Mesodermal cell (in vitro differentiated cells): ENCODE measurements at regions not wholly inside any gene's neighbourhood (a gene's known extent, or its start where the extent isn't known, plus 50 kb on each side); places are given as distances from the start of the nearest gene placed in this dataset.

Source experiments
- H3K27ac ChIP-seq: 2 replicates; pipeline ENCODE4 v1.7.0; 2013; ENCODE audit warnings: mild to moderate bottlenecking, low read depth, low read length, moderate library complexity; ENCODE audit not compliant: severe bottlenecking
- H3K36me3 ChIP-seq: 2 replicates; pipeline ENCODE4 v1.7.1; 2013; ENCODE audit warnings: mild to moderate bottlenecking, low read length, moderate library complexity; ENCODE audit not compliant: control insufficient read depth, insufficient read depth
- H3K4me1 ChIP-seq: one replicate; pipeline ENCODE4 v1.7.1; 2013; ENCODE audit warnings: mild to moderate bottlenecking, low read length; ENCODE audit not compliant: insufficient read depth, control insufficient read depth, poor library complexity, severe bottlenecking
- H3K4me3 ChIP-seq: 2 replicates; pipeline ENCODE4 v1.7.0; 2013; ENCODE audit warnings: low read length, control low read depth, mild to moderate bottlenecking; ENCODE audit not compliant: insufficient read depth, poor library complexity, severe bottlenecking; ENCODE audit errors: extremely low read depth
- H3K9me3 ChIP-seq: 2 replicates; pipeline ENCODE4 v1.7.1; 2013; ENCODE audit warnings: mild to moderate bottlenecking, low read length, moderate library complexity; ENCODE audit not compliant: control insufficient read depth
- WGBS, 2 experiments: methylation state at CpG; one replicate each; pipeline ENCODE4 v1.1.5; 2013; ENCODE audit warnings: missing lambda C conversion rate in 2 of 2; ENCODE audit not compliant: insufficient coverage in 2 of 2; 5-methylcytosine and 5-hydroxymethylcytosine counted together

- H3K4me1 ChIP-seq = no peaks in the 10 kb centered on the region
- no peaks in the 10 kb centered on the region for H3K36me3 ChIP-seq
- H3K27ac ChIP-seq = no peak overlapping the region
- H3K4me3 ChIP-seq = no peak overlapping the region
- H3K9me3 ChIP-seq = no peaks in the 10 kb centered on the region
- whole genome bisulfite sequencing, 2 experiments = 100% methylated on average over 2 of the region's 2 CpGs; no CpG with 5 or more reads in 1 of the 2 experiments
Measured at GRCh38 chr13:106143392-106143791, 392.1 kb downstream of the EFNB2 start.

GRCh38 chr13:106140476-106140875 lies 395.0 kb downstream of the EFNB2 start:
- WGBS, 2 experiments = no CpG with 5 or more reads among the region's 1 CpG
- Histone ChIP-seq H3K9me3 (no peaks in the 10 kb centered on the region), H3K4me3 (no peak overlapping the region), H3K4me1 (no peaks in the 10 kb centered on the region), H3K36me3 (no peaks in the 10 kb centered on the region), H3K27ac (no peak overlapping the region)

GRCh38 chr13:106139942-106140341 lies 395.5 kb downstream of the EFNB2 start:
- Histone ChIP-seq H3K4me3 (no peak overlapping the region), H3K4me1 (no peaks in the 10 kb centered on the region), H3K27ac (no peak overlapping the region), H3K36me3 (no peaks in the 10 kb centered on the region), H3K9me3 (no peaks in the 10 kb centered on the region)
- 86 to 100% methylated on average over 1 to 2 of the region's 3 CpGs for WGBS, 2 experiments

- H3K9me3 ChIP-seq = no peaks in the 10 kb centered on the region
- 83 to 100% methylated on average over 1 to 3 of the region's 4 CpGs for WGBS, 2 experiments
- H3K4me3 ChIP-seq = no peak overlapping the region
- no peaks in the 10 kb centered on the region for H3K4me1 ChIP-seq
- no peak overlapping the region for H3K27ac ChIP-seq
- no peaks in the 10 kb centered on the region for H3K36me3 ChIP-seq
Measured at GRCh38 chr13:106139377-106139776, 396.1 kb downstream of the EFNB2 start.

- Histone ChIP-seq H3K4me3 (no peak overlapping the region), H3K9me3 (peaks cover under 1% of the 10 kb centered on the region), H3K27ac (no peak overlapping the region), H3K4me1 (no peaks in the 10 kb centered on the region), H3K36me3 (no peaks in the 10 kb centered on the region)
Measured at GRCh38 chr13:106138620-106139019, 396.8 kb downstream of the EFNB2 start.

GRCh38 chr13:106133025-106133424 lies 402.4 kb downstream of the EFNB2 start:
- Histone ChIP-seq H3K9me3 (peaks cover 4% of the 10 kb centered on the region), H3K36me3 (no peaks in the 10 kb centered on the region), H3K4me3 (no peak overlapping the region), H3K27ac (no peak overlapping the region), H3K4me1 (peaks cover 8% of the 10 kb centered on the region)
- WGBS, 2 experiments = 89% methylated on average over 1 of the region's 2 CpGs

- no CpG with 5 or more reads among the region's 1 CpG for WGBS, 2 experiments
- H3K4me3 ChIP-seq = no peak overlapping the region
- H3K27ac ChIP-seq = no peak overlapping the region
- H3K9me3 ChIP-seq = peaks cover 4% of the 10 kb centered on the region
- no peaks in the 10 kb centered on the region for H3K36me3 ChIP-seq
- peaks cover 8% of the 10 kb centered on the region for H3K4me1 ChIP-seq
Measured at GRCh38 chr13:106132216-106132615, 403.2 kb downstream of the EFNB2 start.

- WGBS, 2 experiments = no CpG with 5 or more reads among the region's 2 CpGs
- Histone ChIP-seq H3K4me3 (no peak overlapping the region), H3K4me1 (peaks cover 8% of the 10 kb centered on the region), H3K9me3 (peaks cover 4% of the 10 kb centered on the region), H3K27ac (no peak overlapping the region), H3K36me3 (no peaks in the 10 kb centered on the region)
Measured at GRCh38 chr13:106129993-106130392, 405.5 kb downstream of the EFNB2 start.

- WGBS, 2 experiments = no CpG with 5 or more reads among the region's 1 CpG
- H3K4me3 ChIP-seq = no peak overlapping the region
- peaks cover 4% of the 10 kb centered on the region for H3K9me3 ChIP-seq
- H3K27ac ChIP-seq = no peak overlapping the region
- H3K4me1 ChIP-seq = peaks cover 8% of the 10 kb centered on the region
- no peaks in the 10 kb centered on the region for H3K36me3 ChIP-seq
Measured at GRCh38 chr13:106129273-106129672, 406.2 kb downstream of the EFNB2 start.

GRCh38 chr13:106122234-106122633 lies 413.2 kb downstream of the EFNB2 start:
- H3K9me3 ChIP-seq = no peaks in the 10 kb centered on the region
- WGBS, 2 experiments = no CpG with 5 or more reads among the region's 4 CpGs
- H3K27ac ChIP-seq = no peak overlapping the region

GRCh38 chr13:106121173-106121754 lies 414.2 kb downstream of the EFNB2 start:
- no peaks in the 10 kb centered on the region for H3K9me3 ChIP-seq
- WGBS, 2 experiments = no CpG with 5 or more reads among the region's 2 CpGs
- H3K4me3 ChIP-seq = no peak overlapping the region
- H3K27ac ChIP-seq = no peak overlapping the region
- no peaks in the 10 kb centered on the region for H3K36me3 ChIP-seq
- peaks cover 16% of the 10 kb centered on the region for H3K4me1 ChIP-seq

More at GRCh38 chr13:106122234-106122633, 413.2 kb downstream of the EFNB2 start:
- Histone ChIP-seq H3K36me3 (no peaks in the 10 kb centered on the region), H3K4me1 (peaks cover 12% of the 10 kb centered on the region), H3K4me3 (no peak overlapping the region)
